GM23338 (cell line): ENCODE measurements at regions not wholly inside any gene's neighbourhood (a gene's known extent, or its start where the extent isn't known, plus 50 kb on each side); places are given as distances from the start of the nearest gene placed in this dataset.

Experiments used
- ATAC-seq: fragments of 200-7000 bp; cut with Tn5 transposase; 3 replicates; pipeline ENCODE4 v1.9.1; 2020
- DNase-seq: peaks from one replicate; pipeline ENCODE4 v3.0.0-alpha.2; 2015; ENCODE audit warnings: low spot score
- H2AFZ ChIP-seq: fragments of 200-600 bp; sonication (generic); 2 replicates; pipeline ENCODE4 v1.8.0; 2016; ENCODE audit warnings: antibody characterized with exemption, mild to moderate bottlenecking, moderate library complexity
- H3F3A ChIP-seq: fragments of 200-600 bp; sonication (generic); replicated peaks from 2 replicates; pipeline ENCODE4 v1.8.0; 2017; ENCODE audit warnings: antibody characterized with exemption, mixed run types, low read depth
- H3K27ac ChIP-seq: fragments of 200-600 bp; sonication (generic); 2 replicates; pipeline ENCODE4 v1.6.1; 2016; ENCODE audit warnings: low read depth
- H3K27me3 ChIP-seq: fragments of 200-600 bp; sonication (generic); 2 replicates; pipeline ENCODE4 v1.8.0; 2016; ENCODE audit warnings: mild to moderate bottlenecking, mixed run types, moderate library complexity; ENCODE audit not compliant: insufficient read depth
- H3K36me3 ChIP-seq: fragments of 200-600 bp; sonication (generic); 2 replicates; pipeline ENCODE4 v1.8.0; 2016; ENCODE audit warnings: mild to moderate bottlenecking; ENCODE audit not compliant: insufficient read depth
- H3K4me1 ChIP-seq: fragments of 200-600 bp; sonication (generic); 2 replicates; pipeline ENCODE4 v1.8.0; 2016; ENCODE audit warnings: mild to moderate bottlenecking, moderate library complexity; ENCODE audit not compliant: insufficient read depth
- H3K4me2 ChIP-seq: fragments of 200-600 bp; sonication (generic); 2 replicates; pipeline ENCODE4 v1.7.1; 2017; ENCODE audit warnings: mixed run types
- H3K4me3 ChIP-seq: fragments of 200-600 bp; sonication (generic); 2 replicates; pipeline ENCODE4 v1.6.1; 2016; ENCODE audit warnings: mixed run types
- H3K79me2 ChIP-seq: fragments of 200-600 bp; sonication (generic); replicated peaks from 2 replicates; pipeline ENCODE4 v1.8.0; 2017; ENCODE audit warnings: mild to moderate bottlenecking; ENCODE audit not compliant: insufficient read depth
- H3K9me2 ChIP-seq: fragments of 200-600 bp; sonication (generic); 2 replicates; pipeline ENCODE4 v1.8.0; 2017; ENCODE audit not compliant: insufficient read depth
- H4K20me1 ChIP-seq: fragments of 200-600 bp; sonication (generic); replicated peaks from 2 replicates; pipeline ENCODE4 v1.8.0; 2017; ENCODE audit warnings: mild to moderate bottlenecking; ENCODE audit not compliant: insufficient read depth
- H3K27ac Mint-ChIP-seq: 2 replicates; pipeline ENCODE4 v1.8.0; 2020; ENCODE audit warnings: inconsistent platforms, mild to moderate bottlenecking, moderate library complexity, mixed read lengths
- H3K27me3 Mint-ChIP-seq: 3 replicates; pipeline ENCODE4 v1.8.0; 2022; ENCODE audit warnings: low read depth, mild to moderate bottlenecking, moderate library complexity, mixed read lengths, inconsistent platforms; ENCODE audit not compliant: insufficient read depth, poor library complexity
- H3K36me3 Mint-ChIP-seq: 3 replicates; pipeline ENCODE4 v1.8.0; 2021; ENCODE audit warnings: low read depth, mild to moderate bottlenecking, inconsistent platforms, moderate library complexity, mixed read lengths
- H3K4me1 Mint-ChIP-seq: 3 replicates; pipeline ENCODE4 v1.8.0; 2020; ENCODE audit warnings: mild to moderate bottlenecking, inconsistent platforms, mixed read lengths
- H3K4me3 Mint-ChIP-seq: 3 replicates; pipeline ENCODE4 v1.8.0; 2021; ENCODE audit warnings: moderate library complexity, mild to moderate bottlenecking, inconsistent platforms, mixed read lengths
- H3K9me3 Mint-ChIP-seq: 3 replicates; pipeline ENCODE4 v1.8.0; 2020; ENCODE audit warnings: moderate library complexity, mild to moderate bottlenecking, inconsistent platforms, mixed read lengths
- CREB1 ChIP-seq: fragments of 250-450 bp; sonication (Bioruptor Pico); IDR thresholded peaks from 2 replicates; pipeline ENCODE4 v1.5.0; 2020; ENCODE audit warnings: low read depth, mild to moderate bottlenecking, moderate library complexity
- ETS1 ChIP-seq: IDR thresholded peaks from 2 replicates; pipeline ENCODE4 v1.6.1; 2016; ENCODE audit warnings: antibody characterized with exemption
- EZH2 ChIP-seq: fragments of 200-600 bp; sonication (generic); IDR thresholded peaks from one replicate; pipeline ENCODE4 v1.8.0; 2017; ENCODE audit warnings: antibody characterized with exemption, mild to moderate bottlenecking, low read depth; ENCODE audit not compliant: unreplicated experiment
- EZH2phosphoT487 ChIP-seq: fragments of 200-600 bp; sonication (generic); IDR thresholded peaks from one replicate; pipeline ENCODE4 v1.8.1; 2018; ENCODE audit warnings: antibody characterized with exemption; ENCODE audit not compliant: unreplicated experiment
- JUNB ChIP-seq: IDR thresholded peaks from one replicate; pipeline ENCODE4 v1.6.1; 2016; ENCODE audit warnings: antibody characterized with exemption; ENCODE audit not compliant: unreplicated experiment
- NANOG ChIP-seq: IDR thresholded peaks from 2 replicates; pipeline ENCODE4 v1.6.1; 2016; ENCODE audit warnings: antibody characterized with exemption, borderline replicate concordance
- POLR2AphosphoS5 ChIP-seq: IDR thresholded peaks from 2 replicates; pipeline ENCODE4 v1.6.1; 2016; ENCODE audit warnings: antibody characterized with exemption, low read depth
- REST ChIP-seq: IDR thresholded peaks from one replicate; pipeline ENCODE4 v1.6.1; 2018; ENCODE audit warnings: antibody characterized with exemption; ENCODE audit not compliant: unreplicated experiment
- STAT1 ChIP-seq: IDR thresholded peaks from one replicate; pipeline ENCODE4 v1.6.1; 2016; ENCODE audit warnings: antibody characterized with exemption; ENCODE audit not compliant: unreplicated experiment
- ZNF331 ChIP-seq: fragments of 250-450 bp; sonication (Bioruptor Pico); IDR thresholded peaks from 2 replicates; pipeline ENCODE4 v1.5.0; 2020; ENCODE audit warnings: low read depth, mild to moderate bottlenecking, moderate library complexity

- TF ChIP-seq REST (no peak), EZH2 (no peak), ETS1 (no peak), POLR2AphosphoS5 (no peak), CREB1 (CRISPR knock-in tag) (no peak), JUNB (no peak), EZH2phosphoT487 (no peak), NANOG (no peak)
Observed at GRCh38 chr13:99726282-99726894, 225.1 kb downstream of the TM9SF2 start (continued).

- H3K9me3 Mint-ChIP-seq, result no peaks in the 10 kb centered on the region
- peaks cover 52% of the 10 kb centered on the region for H3K4me1 ChIP-seq
- TF ChIP-seq ZNF331 (CRISPR knock-in tag) (no peak), EZH2 (no peak), STAT1 (no peak), CREB1 (CRISPR knock-in tag) (no peak), REST (no peak), ETS1 (no peak), JUNB (no peak), EZH2phosphoT487 (no peak)
Observed at GRCh38 chr13:99725644-99726043, 224.4 kb downstream of the TM9SF2 start.

More at GRCh38 chr13:99725644-99726043, 224.4 kb downstream of the TM9SF2 start:
- Mint-ChIP-seq H3K4me3 (no peak overlapping the region), H3K36me3 (no peaks in the 10 kb centered on the region; the same call in 2 of the 3 replicates), H3K4me1 (peaks cover 65% of the 10 kb centered on the region), H3K27me3 (peaks cover 8% of the 10 kb centered on the region), H3K27ac (no peak overlapping the region)
- ATAC-seq, result no peak
- Histone ChIP-seq H3K27ac (no peak overlapping the region), H3K9me2 (no peaks in the 10 kb centered on the region), H3K79me2 (no peaks in the 10 kb centered on the region), H3F3A (no peaks in the 10 kb centered on the region), H2AFZ (no peak overlapping the region), H3K4me2 (no peak overlapping the region), H3K27me3 (no peaks in the 10 kb centered on the region), H3K4me3 (no peak overlapping the region), H4K20me1 (no peaks in the 10 kb centered on the region), H3K36me3 (no peaks in the 10 kb centered on the region)
- DNase-seq, result no peak
